GM19372 (cell line): ENCODE measurements at regions not wholly inside any gene's neighbourhood (a gene's known extent, or its start where the extent isn't known, plus 50 kb on each side); places are given as distances from the start of the nearest gene placed in this dataset.

Experiments
- ATAC-seq: cut with Tn5 transposase; IDR thresholded peaks from one replicate; pipeline ENCODE4 v1.9.1; 2021; ENCODE audit warnings: mild to moderate bottlenecking, low read depth, moderate library complexity; ENCODE audit not compliant: unreplicated experiment

- ATAC-seq: no peak
Observed at GRCh38 chr2:63658176-63658968, 69.6 kb downstream of the MDH1 start.

GRCh38 chr2:63660060-63660459, 71.3 kb downstream of the MDH1 start:
- no peak for ATAC-seq

- ATAC-seq: no peak
Observed at GRCh38 chr2:63661076-63661475, 72.3 kb downstream of the MDH1 start.

- ATAC-seq: no peak
Observed at GRCh38 chr2:63662028-63662804, 73.5 kb downstream of the MDH1 start.

GRCh38 chr2:63663013-63663864, 74.5 kb downstream of the MDH1 start:
- ATAC-seq: no peak

- no peak for ATAC-seq
Observed at GRCh38 chr2:63665091-63665490, 76.3 kb downstream of the MDH1 start.

GRCh38 chr2:63665846-63666475, 77.2 kb downstream of the MDH1 start:
- ATAC-seq: no peak

GRCh38 chr2:63667132-63667700, 78.5 kb downstream of the MDH1 start:
- ATAC-seq: no peak

GRCh38 chr2:63668000-63668399, 79.2 kb downstream of the MDH1 start:
- ATAC-seq: no peak

GRCh38 chr2:63668466-63668865, 79.7 kb downstream of the MDH1 start:
- no peak for ATAC-seq

GRCh38 chr2:63669596-63669995, 80.8 kb downstream of the MDH1 start:
- no peak for ATAC-seq

GRCh38 chr2:63673865-63674533, 85.2 kb downstream of the MDH1 start:
- ATAC-seq: no peak

- no peak for ATAC-seq
Observed at GRCh38 chr2:63675026-63675425, 86.3 kb downstream of the MDH1 start.

GRCh38 chr2:63676135-63676534, 87.4 kb downstream of the MDH1 start:
- no peak for ATAC-seq

- ATAC-seq: no peak
Observed at GRCh38 chr2:63678085-63678484, 89.3 kb downstream of the MDH1 start.

- ATAC-seq: no peak
Observed at GRCh38 chr2:63678551-63678950, 89.8 kb downstream of the MDH1 start.

- ATAC-seq: no peak
Observed at GRCh38 chr2:63679252-63679855, 90.6 kb downstream of the MDH1 start.

GRCh38 chr2:63680455-63680854, 91.7 kb downstream of the MDH1 start:
- no peak for ATAC-seq

- ATAC-seq: no peak
Observed at GRCh38 chr2:63681896-63682295, 93.1 kb downstream of the MDH1 start.
